GM11168 (cell line): ENCODE measurements at regions not wholly inside any gene's neighbourhood (a gene's known extent, or its start where the extent isn't known, plus 50 kb on each side); places are given as distances from the start of the nearest gene placed in this dataset.

ENCODE experiments used
- in situ Hi-C: fragments of 300-500 bp; cut with MboI; formaldehyde crosslinking; loops from one replicate; pipeline ENCODE4 v1.12.0; 2022; ENCODE audit warnings: low sequenced_read_pairs; ENCODE audit not compliant: unreplicated experiment

DNA sequence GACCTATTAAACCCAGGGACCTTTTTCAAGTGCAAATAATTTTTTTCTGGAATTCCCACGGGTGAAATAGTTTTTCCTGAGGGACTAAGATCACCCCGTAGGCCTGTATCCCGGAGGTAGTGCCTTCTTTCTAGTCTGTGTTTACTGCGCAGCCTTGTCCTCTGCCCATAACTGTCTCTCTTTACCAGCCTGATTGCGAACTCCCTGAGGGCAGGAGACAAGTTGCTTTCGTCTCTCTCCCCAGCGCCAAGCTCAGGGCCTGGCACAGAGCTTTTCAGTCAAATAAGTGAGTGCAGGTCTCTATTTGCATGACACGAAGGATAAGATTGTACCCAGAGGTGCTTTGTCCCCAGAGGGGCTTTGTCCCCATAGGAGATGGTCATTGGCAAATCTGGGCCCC, 123.9 kb downstream of the DDX1 start:
- in situ Hi-C loops, result no loop called here

DNA sequence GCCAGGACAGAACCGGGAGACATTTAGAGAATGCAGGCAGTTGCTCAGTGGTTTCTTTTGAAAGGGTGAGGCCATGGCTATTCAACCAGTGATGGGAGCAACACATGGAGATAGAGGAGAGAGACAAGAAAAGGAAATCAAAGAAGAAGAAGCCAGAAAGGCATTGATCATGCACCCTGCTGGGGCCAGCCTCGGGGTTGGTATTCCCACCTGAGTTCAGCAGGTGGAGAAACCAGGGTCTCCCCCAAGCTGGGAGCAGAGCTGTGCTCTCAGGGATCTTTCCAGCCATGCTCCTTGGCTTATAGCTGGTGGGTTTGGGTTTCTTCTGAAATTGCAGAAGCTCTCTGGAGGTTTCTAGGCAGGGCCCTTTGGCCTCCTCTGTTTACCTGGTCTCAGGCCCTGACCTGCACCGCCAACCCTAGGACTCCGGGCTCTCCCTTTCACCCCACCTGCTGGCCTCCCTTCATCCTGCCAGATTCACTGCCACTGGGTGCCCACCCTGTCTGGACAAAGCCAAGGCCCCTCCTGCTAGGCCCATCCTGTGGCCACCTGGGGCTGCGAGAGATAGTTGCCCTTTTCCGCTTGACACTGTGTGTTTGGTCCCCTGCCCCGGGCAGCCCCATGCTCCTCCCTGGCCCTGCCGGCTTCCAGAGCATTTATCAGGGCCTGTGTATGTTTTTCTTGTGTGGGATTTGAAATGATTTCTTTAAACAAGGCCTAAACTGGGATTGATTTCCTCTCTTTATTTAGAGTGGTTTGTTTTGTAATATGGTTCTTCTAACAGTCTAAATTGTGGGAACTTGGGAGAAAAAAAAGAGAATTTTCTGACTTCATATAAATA, 126.7 kb downstream of the DDX1 start:
- in situ Hi-C loops, result no loop called here

DNA sequence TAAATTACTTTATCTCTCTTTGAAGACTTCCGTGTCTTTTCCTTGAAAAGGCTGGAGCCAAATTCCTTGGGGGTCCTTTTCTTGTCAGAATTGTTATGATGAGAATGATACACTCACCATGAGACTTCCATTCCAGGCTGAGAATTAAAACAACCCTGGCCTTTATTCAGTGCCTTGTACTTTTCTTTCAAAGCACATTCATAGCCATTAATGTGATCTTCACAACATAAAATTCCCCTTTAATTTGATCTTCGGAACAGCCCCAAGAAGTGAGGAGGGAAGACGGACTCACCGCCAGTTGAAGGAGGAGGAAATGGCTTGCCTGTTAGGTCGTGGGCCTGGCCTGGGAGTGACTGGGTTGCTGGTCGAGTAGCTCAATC, 127.3 kb downstream of the DDX1 start:
- in situ Hi-C loops, result no loop called here

DNA sequence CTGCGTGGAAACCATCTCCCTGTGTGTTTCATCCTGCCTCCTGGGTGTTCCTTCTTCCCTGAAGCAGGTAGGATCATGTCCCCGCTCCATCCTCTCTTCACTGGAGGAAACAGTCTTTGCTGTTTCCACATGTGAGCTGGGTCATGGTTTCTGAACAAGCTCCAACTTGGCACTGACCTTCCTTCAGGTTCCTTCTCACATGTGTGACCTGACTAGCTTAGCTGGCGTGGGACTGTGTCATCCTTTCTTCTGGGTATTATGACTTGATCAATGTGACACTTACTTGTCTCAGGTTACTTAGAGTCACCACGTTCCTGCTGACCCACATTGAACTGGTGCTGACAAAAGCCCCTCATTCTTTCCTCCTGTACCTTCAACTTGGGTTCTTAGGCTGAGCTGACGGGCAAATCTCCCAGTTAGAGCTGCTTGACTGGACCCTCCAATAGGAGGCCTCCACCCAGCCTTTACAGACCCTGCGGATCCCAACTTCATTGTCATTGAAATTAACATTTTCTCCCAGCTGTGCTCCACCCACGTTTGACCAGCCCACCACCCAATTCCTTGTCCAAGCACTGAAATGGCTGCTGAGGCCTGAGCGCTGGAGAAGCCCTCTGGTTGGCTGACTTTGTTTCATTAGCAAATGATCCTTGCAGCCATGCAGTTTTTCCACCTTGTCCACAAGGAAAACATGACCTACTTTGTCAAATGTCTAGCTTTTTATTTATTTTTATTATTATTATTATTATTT, 128.1 kb downstream of the DDX1 start:
- in situ Hi-C loops, result no loop called here

DNA sequence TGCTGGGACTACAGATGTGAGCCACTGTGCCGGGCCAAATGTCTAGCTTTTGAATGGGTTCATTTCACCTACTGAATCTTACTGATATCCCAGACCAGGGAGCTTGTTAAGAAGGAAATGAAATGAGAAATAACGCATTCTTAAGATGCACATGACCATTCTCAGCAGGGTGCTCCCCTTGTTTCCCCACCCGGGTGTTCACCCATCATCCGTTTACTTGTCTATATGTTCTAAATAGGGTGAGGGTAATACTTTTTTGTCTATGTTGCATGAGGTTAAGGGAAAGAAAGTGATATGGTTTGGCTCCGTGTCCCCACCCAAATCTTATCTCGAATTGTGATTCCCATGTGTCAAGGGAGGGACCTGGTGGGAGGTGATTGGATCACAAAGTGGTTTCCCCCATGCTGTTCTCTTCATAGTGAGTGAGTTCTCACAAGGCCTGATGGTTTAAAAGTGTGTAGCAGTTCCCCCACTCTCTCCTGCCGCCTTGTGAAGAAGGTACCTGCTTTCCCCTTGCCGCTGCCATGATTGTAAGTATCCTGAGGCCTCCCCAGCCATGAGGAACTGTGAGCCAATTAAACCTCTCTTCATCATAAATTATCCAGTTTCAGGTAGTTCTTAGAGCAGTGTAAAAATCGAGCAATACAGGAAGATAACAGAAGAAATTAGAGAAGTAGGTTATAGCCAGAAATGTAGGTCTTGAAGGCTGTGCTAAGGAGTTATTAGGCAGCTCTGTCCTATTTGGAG, 129.1 kb downstream of the DDX1 start:
- in situ Hi-C loops, result no loop called here

DNA sequence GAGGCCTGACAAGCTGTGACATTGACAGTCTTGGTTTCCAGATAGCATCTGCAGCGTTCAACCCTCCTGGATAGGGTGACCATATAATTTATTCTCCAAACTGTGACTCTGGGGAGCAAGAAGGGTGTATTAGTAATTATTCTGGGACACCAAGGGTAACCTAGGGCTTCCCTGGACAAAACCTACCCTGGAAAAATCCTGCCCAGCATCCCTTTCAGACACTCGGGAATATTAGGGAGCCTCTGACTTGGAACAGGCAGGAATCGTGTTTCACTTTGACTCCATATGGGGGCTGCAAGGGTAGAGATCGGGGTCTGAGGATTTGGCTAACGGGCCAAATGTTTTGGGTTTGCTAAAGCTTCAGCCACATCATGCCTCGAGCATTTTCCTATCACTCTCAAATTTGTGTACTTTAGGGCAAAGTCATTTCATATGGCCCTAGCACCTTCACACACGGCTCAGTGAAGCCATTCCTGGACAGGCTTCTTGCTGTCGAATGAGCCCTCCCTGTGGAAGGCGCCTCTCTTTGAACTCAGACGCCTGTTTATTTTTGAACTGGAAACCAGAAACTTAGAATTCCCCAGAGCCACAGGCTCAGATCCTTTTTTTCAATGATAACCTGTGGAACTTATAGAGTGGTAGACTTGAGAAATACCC, 129.9 kb downstream of the DDX1 start:
- in situ Hi-C loops, result no loop called here

DNA sequence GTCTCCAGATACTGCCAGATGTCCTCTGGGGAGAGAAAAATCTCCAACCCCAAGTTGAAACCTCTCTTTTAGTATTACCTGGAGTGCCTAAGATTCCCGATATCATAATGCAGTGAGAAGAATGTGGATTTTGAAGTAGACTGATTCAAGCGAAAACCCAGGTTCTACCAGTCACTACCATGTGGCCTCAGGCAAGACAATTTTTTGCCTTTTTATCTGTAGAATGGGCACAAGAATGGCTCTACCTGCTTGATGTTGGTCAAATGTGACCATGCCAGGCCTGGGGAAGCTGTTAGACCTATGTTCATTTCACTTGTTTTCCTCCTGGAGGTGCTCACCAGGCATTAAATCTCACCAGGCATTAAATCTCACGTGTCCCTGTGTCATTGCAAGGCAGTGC, 131.3 kb downstream of the DDX1 start:
- in situ Hi-C loops, result no loop called here

DNA sequence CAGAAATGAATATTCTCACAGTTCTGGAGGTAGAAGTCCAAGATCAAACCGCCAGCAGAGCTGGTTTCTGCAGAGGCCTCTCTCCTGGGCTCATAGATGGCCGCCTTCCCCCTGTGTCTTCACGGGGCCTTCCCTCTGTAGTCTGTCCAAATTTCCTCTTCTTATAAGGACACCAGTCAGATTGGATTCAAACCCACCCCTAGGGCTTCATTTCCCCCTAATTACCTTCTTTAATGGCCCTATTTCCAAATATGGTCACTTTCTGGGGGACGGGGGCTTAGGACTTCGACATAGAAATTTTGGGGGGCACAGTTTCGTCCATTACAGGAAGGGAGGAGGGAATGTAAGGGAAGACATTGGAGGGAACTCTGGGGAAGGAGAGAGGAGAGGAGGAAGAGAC, 132.6 kb downstream of the DDX1 start:
- in situ Hi-C loops, result no loop called here

DNA sequence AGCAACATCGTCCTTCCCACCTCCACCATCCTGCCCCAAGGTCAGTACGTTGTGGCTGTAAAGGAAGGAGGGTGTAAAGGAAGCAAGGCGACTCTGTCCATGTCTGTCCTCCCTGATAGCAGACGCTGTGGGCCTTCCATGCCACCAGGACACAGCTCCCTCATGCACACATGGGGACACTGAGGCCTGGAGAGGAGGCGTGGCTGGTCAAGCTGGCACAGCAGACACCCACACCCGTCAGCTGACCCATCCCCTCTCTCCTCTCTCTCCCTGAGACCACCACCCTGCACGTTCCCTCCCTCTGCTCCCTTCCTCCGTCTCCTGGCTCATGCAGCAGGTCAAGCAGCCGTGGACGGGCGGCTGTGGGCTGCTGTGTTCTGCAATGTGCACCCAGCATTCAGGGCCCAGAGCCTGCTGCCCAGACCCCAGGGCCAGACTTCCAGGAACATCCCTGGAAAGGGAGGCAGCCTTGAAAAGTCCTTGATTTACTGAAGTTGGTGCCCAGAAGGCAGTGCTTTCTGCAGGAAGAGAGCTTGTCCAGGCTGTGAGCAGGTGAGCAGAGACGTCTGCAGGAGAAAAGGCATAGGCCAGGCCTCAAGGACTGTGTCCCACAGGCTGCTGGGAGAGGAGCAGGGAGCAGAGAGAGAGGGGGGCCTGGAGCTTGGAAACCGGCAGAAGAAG, 133.6 kb downstream of the DDX1 start:
- in situ Hi-C loops, result no loop called here

DNA sequence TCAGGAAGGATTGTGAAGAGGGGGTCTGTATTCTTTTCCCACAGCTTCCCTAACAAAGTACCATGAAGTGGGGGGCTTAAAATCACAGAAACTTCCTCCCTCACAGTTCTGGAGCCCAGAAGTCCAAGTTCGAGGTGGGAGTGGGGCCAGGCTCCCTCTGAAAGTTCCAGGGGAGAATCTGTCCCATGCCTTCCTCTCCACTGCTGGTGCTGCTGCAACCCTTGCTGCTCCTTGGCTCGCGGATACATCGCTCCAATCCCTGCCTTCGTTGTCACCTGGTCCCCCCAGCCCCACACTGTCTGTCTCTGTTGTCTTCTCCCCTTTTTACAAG, 134.1 kb downstream of the DDX1 start:
- in situ Hi-C loops, result no loop called here

DNA sequence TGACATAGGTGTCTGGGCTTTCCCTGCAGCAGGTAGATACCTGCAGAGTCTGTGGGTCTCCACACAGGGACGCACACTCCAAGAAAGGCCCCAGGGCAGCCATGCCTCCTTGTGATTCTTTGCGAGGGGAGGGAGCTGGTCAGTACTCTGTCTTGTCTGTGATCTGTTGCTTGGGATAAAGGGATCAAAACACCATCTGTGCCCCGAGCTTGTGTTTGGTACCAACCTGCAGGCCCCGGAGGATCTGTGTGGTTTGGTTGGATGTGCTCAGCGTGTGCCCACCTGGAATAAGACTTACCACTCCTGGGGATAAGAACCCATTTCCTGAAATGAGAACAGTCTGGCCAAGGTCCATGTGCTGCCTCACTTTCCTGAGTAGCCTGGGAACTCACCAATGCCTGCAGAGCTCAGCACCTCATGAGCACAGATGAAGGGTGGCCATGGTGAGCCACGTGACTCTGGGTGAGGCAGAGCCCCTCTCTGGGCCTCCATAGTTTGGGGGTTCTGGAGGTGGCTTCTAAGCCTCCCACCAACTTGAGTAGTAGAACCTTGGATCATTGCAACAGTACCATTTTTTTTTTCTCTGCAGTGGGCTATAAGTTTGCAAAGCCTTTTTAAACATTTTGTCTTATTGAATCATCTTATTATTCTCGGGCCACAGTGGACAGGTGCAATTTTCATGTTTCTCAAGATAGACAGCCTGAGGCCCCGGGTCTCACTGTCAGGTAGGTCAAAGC, 134.8 kb downstream of the DDX1 start:
- in situ Hi-C loops, result no loop called here

DNA sequence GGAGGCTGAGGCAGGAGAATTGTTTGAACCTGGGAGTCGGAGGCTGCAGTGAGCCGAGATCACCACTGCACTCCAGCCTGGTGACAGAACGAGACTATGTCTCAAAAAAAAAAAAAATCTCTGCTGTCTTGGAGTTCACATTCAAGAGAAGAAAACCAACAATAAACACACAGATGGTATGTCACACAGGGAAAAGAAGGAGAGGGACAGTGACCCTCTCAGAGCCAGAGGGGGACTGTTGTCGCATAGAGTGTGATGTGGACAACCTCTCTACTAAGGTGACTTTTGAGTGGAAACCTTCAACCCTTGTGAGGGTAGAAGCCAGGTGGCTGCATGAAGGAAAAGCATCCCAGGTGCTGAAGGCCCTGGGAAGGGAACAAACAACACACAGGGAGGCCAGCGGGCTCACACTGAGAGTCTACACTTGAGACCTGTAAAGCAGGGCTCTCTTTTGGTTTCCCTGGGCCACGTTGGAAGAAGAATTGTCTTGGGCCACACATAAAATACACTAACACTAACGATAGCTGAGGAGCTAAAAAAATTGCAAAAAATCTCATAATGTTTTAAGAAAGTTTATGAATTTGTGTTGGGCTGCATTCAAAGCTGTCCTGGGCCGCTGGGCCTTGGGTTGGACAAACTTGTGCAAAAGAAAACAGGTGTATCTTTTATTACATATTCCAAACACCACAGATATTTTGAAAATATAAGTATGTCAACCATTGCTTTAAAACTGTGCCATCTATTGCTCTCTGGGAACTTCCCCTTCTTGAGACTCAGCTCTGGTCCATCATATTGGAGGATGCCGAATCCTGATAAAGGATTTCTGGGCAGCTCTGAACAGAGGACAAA, 136.0 kb downstream of the DDX1 start:
- in situ Hi-C loops, result no loop called here

DNA sequence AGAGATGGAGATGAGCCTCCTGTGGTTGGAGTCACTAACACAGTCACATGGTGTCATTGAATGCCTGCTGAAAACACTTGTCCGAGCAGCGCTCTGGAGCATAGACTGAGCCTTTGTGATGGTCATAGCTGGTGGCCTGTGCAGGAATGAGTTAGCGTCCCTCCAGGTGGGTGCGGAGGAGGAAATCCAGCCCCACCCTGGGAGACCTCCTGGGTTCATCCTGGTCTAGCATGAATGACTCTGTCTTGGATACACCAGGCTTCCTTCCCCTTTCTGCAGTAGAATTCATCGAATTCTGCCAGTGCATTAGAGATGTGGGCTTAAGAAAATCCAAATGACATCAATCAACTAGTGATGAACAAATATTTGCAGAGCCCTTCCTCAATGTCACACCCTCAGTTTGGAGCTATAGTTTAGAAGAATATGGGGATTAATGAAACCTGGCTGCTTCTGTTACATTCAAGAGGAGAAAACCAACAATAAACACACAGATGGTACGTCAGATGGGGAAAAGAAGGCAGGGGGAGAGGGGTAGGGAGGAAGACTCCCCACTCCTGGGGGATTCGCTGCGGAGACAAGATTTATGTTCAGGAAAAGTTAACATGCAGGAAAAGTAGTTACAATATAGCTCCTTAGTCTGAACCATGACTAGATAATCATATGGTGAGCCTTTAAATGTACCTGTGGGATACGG, 136.7 kb downstream of the DDX1 start:
- in situ Hi-C loops, result no loop called here

DNA sequence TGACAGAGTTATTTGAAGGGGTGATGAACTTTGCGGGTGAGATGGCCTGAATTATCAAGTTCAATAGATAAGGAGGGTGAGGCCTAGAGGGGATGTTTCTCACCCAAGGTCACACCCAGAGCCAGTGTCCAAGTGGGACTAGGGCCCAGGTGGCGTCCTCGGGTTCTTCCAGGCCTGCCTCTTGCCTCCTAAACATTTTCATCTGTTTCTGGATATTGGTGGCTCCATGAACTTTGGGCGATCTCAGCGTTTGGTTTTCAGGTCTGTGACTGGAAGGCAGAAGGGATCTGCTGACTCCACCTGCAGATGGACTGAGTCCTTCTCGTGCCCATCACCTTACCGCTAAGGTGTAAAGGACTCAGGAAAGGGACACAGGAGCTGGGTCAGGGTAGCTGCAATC, 137.3 kb downstream of the DDX1 start:
- in situ Hi-C loops, result no loop called here

DNA sequence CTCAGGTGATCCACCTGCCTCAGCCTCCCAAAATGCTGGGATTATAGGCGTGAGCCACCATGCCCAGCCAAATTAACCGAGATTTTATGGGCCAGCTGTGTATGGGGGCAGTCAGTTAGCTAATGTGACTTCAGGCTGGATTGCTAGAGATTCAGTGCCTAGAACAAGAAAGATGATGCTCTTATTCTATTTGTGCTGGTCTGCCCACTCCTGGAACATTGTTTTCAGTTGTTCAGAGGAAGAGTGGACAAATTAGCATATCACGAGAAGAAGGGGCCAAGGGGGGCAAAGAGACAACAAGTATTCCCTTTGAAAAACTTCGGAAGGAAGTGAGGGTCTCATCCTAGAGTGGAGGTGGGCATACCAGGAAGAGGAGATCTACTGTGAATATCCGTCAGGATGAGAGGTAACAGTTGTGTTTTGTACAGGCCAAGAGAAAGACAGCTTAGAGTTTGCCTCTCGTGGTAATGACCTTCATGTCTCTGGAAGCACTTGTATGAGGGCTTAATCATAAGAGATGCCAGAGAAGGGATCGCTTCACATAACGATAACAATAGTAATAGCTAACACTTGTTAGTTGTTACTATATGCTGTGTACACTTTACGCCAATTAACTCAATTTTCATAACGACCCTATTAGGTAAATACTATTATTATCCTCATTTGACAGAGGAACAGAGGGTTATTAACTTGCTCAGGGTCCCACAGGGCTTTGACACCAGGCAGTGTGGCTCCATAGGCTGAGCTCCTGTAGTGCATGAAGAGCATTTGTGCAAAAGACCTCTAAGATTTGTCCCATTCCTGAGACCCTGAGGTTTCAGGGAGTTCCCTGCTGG, 138.3 kb downstream of the DDX1 start:
- in situ Hi-C loops, result no loop called here

DNA sequence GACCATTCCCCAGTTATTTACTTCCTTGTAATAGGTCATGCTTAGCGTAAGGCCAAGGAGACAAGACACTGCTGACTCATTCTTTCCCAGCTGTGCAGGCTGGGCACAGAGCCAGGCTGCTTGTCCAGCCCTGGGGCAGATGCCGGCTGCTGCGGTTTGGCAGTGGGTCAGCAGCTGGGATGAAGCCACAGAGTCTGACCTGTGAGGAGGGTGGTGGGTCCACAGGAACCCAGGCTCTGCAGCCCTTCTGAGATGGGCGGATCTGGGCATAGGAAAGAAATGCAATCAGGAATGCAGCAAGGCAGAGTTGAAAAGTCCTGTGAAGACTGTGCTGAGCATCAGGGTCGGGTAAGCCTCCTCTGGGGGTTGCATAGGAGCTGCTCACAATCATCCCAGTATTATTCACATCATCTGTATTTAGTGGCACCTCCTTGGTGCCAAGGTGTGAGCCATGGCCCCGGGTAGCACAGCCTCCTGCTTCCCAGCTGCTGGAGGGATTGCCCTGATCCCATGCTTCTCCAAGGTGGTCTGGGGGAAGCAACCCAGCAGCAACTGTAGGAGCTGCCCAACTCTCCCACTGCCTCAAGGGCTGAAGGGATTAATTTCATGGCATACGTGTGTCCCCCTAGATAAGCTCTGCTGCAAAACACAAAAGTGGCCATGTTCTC, 139.0 kb downstream of the DDX1 start:
- in situ Hi-C loops, result no loop called here
